Activated T-helper 1 cell treated with anti-CD3 and anti-CD28 coated beads, Interleukin-12 subunit alpha, Interleukin-12 subunit beta, Interleukin-2, Interleukin-4 antibody, amounts not matched to agents 30 ng/mL and 10 ng/mL and 1 ng/mL, durations not matched to agents 14 hours and 24 hours and 36 hours (primary cell): ENCODE measurements at regions not wholly inside any gene's neighbourhood (a gene's known extent, or its start where the extent isn't known, plus 50 kb on each side); places are given as distances from the start of the nearest gene placed in this dataset.
"Not testable (repeated sequence)": the region's sequence is repeated elsewhere in the genome, so short reads cannot be mapped to it uniquely, and the experiment has no call there.

ENCODE experiments used
- DNase-seq: peaks from one replicate; pipeline ENCODE4 v3.0.0; 2021; ENCODE audit warnings: low spot score
- H3K27ac Mint-ChIP-seq: one replicate; pipeline ENCODE4 v1.8.0; 2021; ENCODE audit warnings: mild to moderate bottlenecking, mixed read lengths
- H3K27me3 Mint-ChIP-seq: one replicate; pipeline ENCODE4 v1.8.0; 2022; ENCODE audit warnings: mild to moderate bottlenecking, moderate library complexity, mixed read lengths; ENCODE audit not compliant: insufficient read depth
- H3K36me3 Mint-ChIP-seq: one replicate; pipeline ENCODE4 v1.8.0; 2021; ENCODE audit warnings: low read depth, mixed read lengths
- H3K4me1 Mint-ChIP-seq: one replicate; pipeline ENCODE4 v1.8.0; 2021; ENCODE audit warnings: low read depth, mixed read lengths
- H3K4me3 Mint-ChIP-seq: one replicate; pipeline ENCODE4 v1.8.0; 2021; ENCODE audit warnings: mild to moderate bottlenecking, moderate library complexity, mixed read lengths
- H3K9me3 Mint-ChIP-seq: one replicate; pipeline ENCODE4 v1.8.0; 2021; ENCODE audit warnings: mixed read lengths
- intact Hi-C: fragments of 100-400 bp; cut with micrococcal nuclease; formaldehyde crosslinking; loops from one replicate; pipeline ENCODE4 v1.15.1; 2024

GRCh38 chr6:56739836-56740815 lies 97.4 kb upstream of the DST start:
- no peaks in the 10 kb centered on the region for H3K4me1 Mint-ChIP-seq
- no peak overlapping the region for H3K4me3 Mint-ChIP-seq
- intact Hi-C loops, result no loop called here
- H3K27ac Mint-ChIP-seq, result no peak overlapping the region
- no peaks in the 10 kb centered on the region for H3K36me3 Mint-ChIP-seq
- H3K27me3 Mint-ChIP-seq, result no peaks in the 10 kb centered on the region
- DNase-seq, result no peak
- H3K9me3 Mint-ChIP-seq, result no peaks in the 10 kb centered on the region

GRCh38 chr6:56736804-56737203 lies 94.1 kb upstream of the DST start:
- DNase-seq, result no peak
- no peaks in the 10 kb centered on the region for H3K36me3 Mint-ChIP-seq
- H3K27me3 Mint-ChIP-seq, result no peaks in the 10 kb centered on the region
- no peaks in the 10 kb centered on the region for H3K4me1 Mint-ChIP-seq
- H3K4me3 Mint-ChIP-seq, result no peak overlapping the region
- intact Hi-C loops, result no loop called here
- H3K27ac Mint-ChIP-seq, result no peak overlapping the region
- no peaks in the 10 kb centered on the region for H3K9me3 Mint-ChIP-seq

GRCh38 chr6:56734335-56734734 lies 91.6 kb upstream of the DST start:
- H3K27me3 Mint-ChIP-seq, result peaks cover 2% of the 10 kb centered on the region
- no peaks in the 10 kb centered on the region for H3K4me1 Mint-ChIP-seq
- H3K4me3 Mint-ChIP-seq, result no peak overlapping the region
- no peaks in the 10 kb centered on the region for H3K36me3 Mint-ChIP-seq
- no peak for DNase-seq
- H3K9me3 Mint-ChIP-seq, result no peaks in the 10 kb centered on the region
- H3K27ac Mint-ChIP-seq, result no peak overlapping the region
- intact Hi-C loops, result no loop called here

- Mint-ChIP-seq H3K27ac (no peak overlapping the region), H3K36me3 (no peaks in the 10 kb centered on the region), H3K27me3 (peaks cover 2% of the 10 kb centered on the region), H3K4me3 (no peak overlapping the region), H3K9me3 (no peaks in the 10 kb centered on the region), H3K4me1 (no peaks in the 10 kb centered on the region)
- no peak for DNase-seq
- intact Hi-C loops, result no loop called here
Measured at GRCh38 chr6:56733211-56733697, 90.6 kb upstream of the DST start.

- intact Hi-C loops, result no loop called here
Measured at GRCh38 chr6:56732517-56732916, 89.8 kb upstream of the DST start.

GRCh38 chr6:56730663-56731529 lies 88.2 kb upstream of the DST start:
- H3K4me1 Mint-ChIP-seq, result no peaks in the 10 kb centered on the region
- H3K36me3 Mint-ChIP-seq, result no peaks in the 10 kb centered on the region
- H3K4me3 Mint-ChIP-seq, result no peak overlapping the region
- H3K27ac Mint-ChIP-seq, result no peak overlapping the region
- no peak for DNase-seq
- H3K27me3 Mint-ChIP-seq, result peaks cover 2% of the 10 kb centered on the region
- intact Hi-C loops, result no loop called here
- no peaks in the 10 kb centered on the region for H3K9me3 Mint-ChIP-seq

More at GRCh38 chr6:56732517-56732916, 89.8 kb upstream of the DST start:
- no peaks in the 10 kb centered on the region for H3K4me1 Mint-ChIP-seq
- H3K27me3 Mint-ChIP-seq, result peaks cover 2% of the 10 kb centered on the region
- DNase-seq, result no peak
- H3K9me3 Mint-ChIP-seq, result no peaks in the 10 kb centered on the region
- H3K4me3 Mint-ChIP-seq, result no peak overlapping the region
- H3K27ac Mint-ChIP-seq, result no peak overlapping the region
- no peaks in the 10 kb centered on the region for H3K36me3 Mint-ChIP-seq

GRCh38 chr6:56729719-56730118 lies 87.0 kb upstream of the DST start:
- no peak overlapping the region for H3K4me3 Mint-ChIP-seq
- no peak overlapping the region for H3K27ac Mint-ChIP-seq
- H3K9me3 Mint-ChIP-seq, result no peaks in the 10 kb centered on the region
- no peak for DNase-seq
- no peaks in the 10 kb centered on the region for H3K4me1 Mint-ChIP-seq
- intact Hi-C loops, result no loop called here
- peaks cover 2% of the 10 kb centered on the region for H3K27me3 Mint-ChIP-seq
- no peaks in the 10 kb centered on the region for H3K36me3 Mint-ChIP-seq

GRCh38 chr6:56729166-56729565 lies 86.5 kb upstream of the DST start:
- DNase-seq, H3K4me1 Mint-ChIP-seq, H3K9me3 Mint-ChIP-seq, H3K36me3 Mint-ChIP-seq, H3K27me3 Mint-ChIP-seq, intact Hi-C loops, H3K4me3 Mint-ChIP-seq, H3K27ac Mint-ChIP-seq: not testable (repeated sequence)

GRCh38 chr6:56727097-56727850 lies 84.6 kb upstream of the DST start:
- intact Hi-C loops, result no loop called here
- no peaks in the 10 kb centered on the region for H3K36me3 Mint-ChIP-seq
- no peak overlapping the region for H3K27ac Mint-ChIP-seq
- no peak for DNase-seq
- H3K9me3 Mint-ChIP-seq, result no peaks in the 10 kb centered on the region
- H3K4me3 Mint-ChIP-seq, result no peak overlapping the region
- no peaks in the 10 kb centered on the region for H3K4me1 Mint-ChIP-seq
- H3K27me3 Mint-ChIP-seq, result peaks cover 2% of the 10 kb centered on the region

- no peaks in the 10 kb centered on the region for H3K27me3 Mint-ChIP-seq
- H3K4me3 Mint-ChIP-seq, result no peak overlapping the region
- no peaks in the 10 kb centered on the region for H3K9me3 Mint-ChIP-seq
- intact Hi-C loops, result no loop called here
- H3K36me3 Mint-ChIP-seq, result no peaks in the 10 kb centered on the region
- no peak for DNase-seq
- H3K4me1 Mint-ChIP-seq, result no peaks in the 10 kb centered on the region
- H3K27ac Mint-ChIP-seq, result no peak overlapping the region
Measured at GRCh38 chr6:56725254-56725653, 82.6 kb upstream of the DST start.

GRCh38 chr6:56724455-56724854 lies 81.8 kb upstream of the DST start:
- Mint-ChIP-seq H3K9me3 (peaks cover 3% of the 10 kb centered on the region), H3K36me3 (no peaks in the 10 kb centered on the region), H3K27me3 (no peaks in the 10 kb centered on the region), H3K4me3 (no peak overlapping the region), H3K27ac (no peak overlapping the region), H3K4me1 (no peaks in the 10 kb centered on the region)
- no peak for DNase-seq
- intact Hi-C loops, result no loop called here

- intact Hi-C loops, result no loop called here
- peaks cover 5% of the 10 kb centered on the region for H3K9me3 Mint-ChIP-seq
- DNase-seq, result no peak
- H3K27ac Mint-ChIP-seq, result no peak overlapping the region
- H3K27me3 Mint-ChIP-seq, result peaks cover 2% of the 10 kb centered on the region
- no peaks in the 10 kb centered on the region for H3K36me3 Mint-ChIP-seq
- no peaks in the 10 kb centered on the region for H3K4me1 Mint-ChIP-seq
- no peak overlapping the region for H3K4me3 Mint-ChIP-seq
Measured at GRCh38 chr6:56720882-56721281, 78.2 kb upstream of the DST start.
